OCI-LY1 (cell line): ENCODE measurements at regions not wholly inside any gene's neighbourhood (a gene's known extent, or its start where the extent isn't known, plus 50 kb on each side); places are given as distances from the start of the nearest gene placed in this dataset.

Source experiments
- CTCF ChIP-seq: fragments of 200-600 bp; sonication (generic), shearing (Covaris generic); IDR thresholded peaks from 2 replicates; pipeline ENCODE4 v1.5.1; 2017; ENCODE audit warnings: mild to moderate bottlenecking, antibody characterized with exemption, low read length, moderate library complexity, mixed read lengths
- EZH2 ChIP-seq: fragments of 200-600 bp; sonication (generic), shearing (Covaris generic); IDR thresholded peaks from 2 replicates; pipeline ENCODE4 v1.8.0; 2017; ENCODE audit warnings: borderline replicate concordance, mixed run types, mild to moderate bottlenecking, antibody characterized with exemption, low read length, moderate library complexity, mixed read lengths

GRCh38 chr11:112652786-112653390, 308.3 kb upstream of the NCAM1 start:
- TF ChIP-seq CTCF (no peak), EZH2 (no peak)
